ENCODE measurements at regions not wholly inside any gene's neighbourhood (a gene's known extent, or its start where the extent isn't known, plus 50 kb on each side); places are given as distances from the start of the nearest gene placed in this dataset.

DNA sequence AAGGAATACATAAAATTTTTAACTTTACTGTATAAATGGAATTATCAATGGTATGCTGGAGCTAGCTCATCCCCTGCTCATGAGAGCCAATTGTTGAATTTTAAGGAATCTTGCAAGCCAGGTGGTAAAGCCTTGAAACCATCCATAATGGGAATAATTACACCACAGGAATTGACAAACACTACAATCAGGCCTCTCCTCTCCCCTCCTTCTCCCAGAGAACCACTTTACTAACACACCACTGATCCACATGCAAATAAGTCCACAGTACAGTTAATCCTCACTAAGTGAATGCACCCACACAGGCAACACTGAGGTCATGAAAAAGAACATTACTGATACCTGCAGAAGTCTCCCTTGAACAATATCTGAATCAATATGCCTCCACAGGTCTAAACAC lies 140.5 kb downstream of the KLF12 start:
- dilution Hi-C loops (cut with HindIII; ENCODE audit: low sequenced_read_pairs, unreplicated experiment) = no loop called here
- ATAC-seq (ENCODE audit: low read depth) = no peak
- CTCF ChIA-PET = no interaction called here

More for the DNA sequence above, 140.5 kb downstream of the KLF12 start:
- no peak overlapping the region for H2AK9ac ChIP-seq (replicated peaks; ENCODE audit: low read depth, low read length, poor library complexity)
- H3K4me3 ChIP-seq (ENCODE audit: insufficient read depth, low read depth, low read length) = no peak overlapping the region
- no peak overlapping the region for H2BK5ac ChIP-seq (ENCODE audit: low read depth, low read length, poor library complexity, severe bottlenecking)
- no peak overlapping the region for H2BK15ac ChIP-seq (ENCODE audit: low read depth, low read length)
- H2AFZ ChIP-seq (replicated peaks; ENCODE audit: low read length, poor library complexity) = no peak overlapping the region
- TF ChIP-seq, protein P1, sequence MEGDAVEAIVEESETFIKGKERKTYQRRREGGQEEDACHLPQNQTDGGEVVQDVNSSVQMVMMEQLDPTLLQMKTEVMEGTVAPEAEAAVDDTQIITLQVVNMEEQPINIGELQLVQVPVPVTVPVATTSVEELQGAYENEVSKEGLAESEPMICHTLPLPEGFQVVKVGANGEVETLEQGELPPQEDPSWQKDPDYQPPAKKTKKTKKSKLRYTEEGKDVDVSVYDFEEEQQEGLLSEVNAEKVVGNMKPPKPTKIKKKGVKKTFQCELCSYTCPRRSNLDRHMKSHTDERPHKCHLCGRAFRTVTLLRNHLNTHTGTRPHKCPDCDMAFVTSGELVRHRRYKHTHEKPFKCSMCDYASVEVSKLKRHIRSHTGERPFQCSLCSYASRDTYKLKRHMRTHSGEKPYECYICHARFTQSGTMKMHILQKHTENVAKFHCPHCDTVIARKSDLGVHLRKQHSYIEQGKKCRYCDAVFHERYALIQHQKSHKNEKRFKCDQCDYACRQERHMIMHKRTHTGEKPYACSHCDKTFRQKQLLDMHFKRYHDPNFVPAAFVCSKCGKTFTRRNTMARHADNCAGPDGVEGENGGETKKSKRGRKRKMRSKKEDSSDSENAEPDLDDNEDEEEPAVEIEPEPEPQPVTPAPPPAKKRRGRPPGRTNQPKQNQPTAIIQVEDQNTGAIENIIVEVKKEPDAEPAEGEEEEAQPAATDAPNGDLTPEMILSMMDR (conservative IDR thresholded peaks at IDR 0.05; ENCODE audit: low read depth, low read length) = no peak
- no peak for TF ChIP-seq RAD21 (IDR thresholded peaks at IDR 0.05; ENCODE audit: low read length)
- TF ChIP-seq, protein P2, sequence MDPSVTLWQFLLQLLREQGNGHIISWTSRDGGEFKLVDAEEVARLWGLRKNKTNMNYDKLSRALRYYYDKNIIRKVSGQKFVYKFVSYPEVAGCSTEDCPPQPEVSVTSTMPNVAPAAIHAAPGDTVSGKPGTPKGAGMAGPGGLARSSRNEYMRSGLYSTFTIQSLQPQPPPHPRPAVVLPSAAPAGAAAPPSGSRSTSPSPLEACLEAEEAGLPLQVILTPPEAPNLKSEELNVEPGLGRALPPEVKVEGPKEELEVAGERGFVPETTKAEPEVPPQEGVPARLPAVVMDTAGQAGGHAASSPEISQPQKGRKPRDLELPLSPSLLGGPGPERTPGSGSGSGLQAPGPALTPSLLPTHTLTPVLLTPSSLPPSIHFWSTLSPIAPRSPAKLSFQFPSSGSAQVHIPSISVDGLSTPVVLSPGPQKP (IDR thresholded peaks at IDR 0.05; ENCODE audit: borderline replicate concordance, low read depth, low read length) = no peak
- TF ChIP-seq POLR2A (IDR thresholded peaks at IDR 0.05; ENCODE audit: low read depth, low read length) = no peak
- peaks cover 2% of the 10 kb centered on the region; the same call in 1 of the 2 replicates for H3K4me1 ChIP-seq (ENCODE audit: control insufficient read depth, insufficient read depth, low read length)
- no peak overlapping the region for H2BK20ac ChIP-seq (ENCODE audit: low read depth, low read length)
- DNase-seq = no peak
- no peak overlapping the region for H4K8ac ChIP-seq (ENCODE audit: low read depth in 2 of 2, low read length in 2 of 2)
- H3K4me2 ChIP-seq (ENCODE audit: low read depth, low read length) = no peak overlapping the region
- peaks cover 27 to 47% of the 10 kb centered on the region in 2 experiments for H3K79me1 ChIP-seq (ENCODE audit: low read depth in 1 of 2, low read length in 2 of 2)
- POLR2A ChIA-PET (ENCODE audit: unreplicated experiment) = no interaction called here
- in situ Hi-C loops (cut with MboI; ENCODE audit: low sequenced_read_pairs) = no loop called here
- H3K4ac ChIP-seq (ENCODE audit: low read depth, low read length) = no peak overlapping the region
- H3K56ac ChIP-seq (ENCODE audit: extremely low read depth, insufficient read depth, low read length) = no peak overlapping the region
- peaks cover 5% of the 10 kb centered on the region for H3K36me3 ChIP-seq (ENCODE audit: control insufficient read depth, insufficient read depth, low read length)
- H4K5ac ChIP-seq (ENCODE audit: low read depth, low read length) = no peak overlapping the region
- H3K27me3 ChIP-seq (ENCODE audit: control insufficient read depth, insufficient read depth, low read length) = no peaks in the 10 kb centered on the region
- peaks cover 4% of the 10 kb centered on the region; the same call in 1 of the 2 replicates for H4K20me1 ChIP-seq (ENCODE audit: insufficient read depth, low read length)
- H3K14ac ChIP-seq (replicated peaks; ENCODE audit: low read depth, low read length) = no peak overlapping the region
- no peak overlapping the region for H2BK120ac ChIP-seq (ENCODE audit: low read depth, low read length)
- no peaks in the 10 kb centered on the region for H3K9me3 ChIP-seq (ENCODE audit: control insufficient read depth, insufficient read depth, low read length)
- no peak overlapping the region for H3K9ac ChIP-seq (ENCODE audit: low read depth, low read length)
- H4K91ac ChIP-seq (ENCODE audit: insufficient read depth, low read depth, low read length) = no peak overlapping the region
- H3K18ac ChIP-seq (ENCODE audit: low read depth, low read length) = no peak overlapping the region
- no peak overlapping the region for H2AK5ac ChIP-seq (ENCODE audit: low read depth, low read length)
- peaks cover 6% of the 10 kb centered on the region for H3K9me1 ChIP-seq (ENCODE audit: insufficient read depth, low read length)
- BruUV-seq (replicated peaks) = no TSS peak
- no peak overlapping the region for H3K23ac ChIP-seq (ENCODE audit: low read depth, low read length)
- H3K27ac ChIP-seq (ENCODE audit: insufficient read depth, low read length) = no peak overlapping the region
- intact Hi-C loops (cut with micrococcal nuclease) = no loop called here
